Thoracic aorta (tissue), 2 donors: ENCODE measurements at regions not wholly inside any gene's neighbourhood (a gene's known extent, or its start where the extent isn't known, plus 50 kb on each side); places are given as distances from the start of the nearest gene placed in this dataset.

Experiments
- ATAC-seq: fragments of 150-250 bp; one replicate; pipeline ENCODE4 v1.8.0; 2017; ENCODE audit warnings: low read depth; ENCODE audit not compliant: insufficient number of reproducible peaks, low FRiP score
- DNase-seq: peaks from one replicate; pipeline ENCODE4 v3.0.0-alpha.2; 2020; ENCODE audit warnings: low spot score
- H3K27ac ChIP-seq, 2 donors: fragments of 200-600 bp; sonication (generic); 1 replicate in 1 of 2; 2 replicates in 1 of 2; pipeline ENCODE4 v1.5.1; 2016; ENCODE audit warnings: mild to moderate bottlenecking in 2 of 2, moderate library complexity in 2 of 2
- H3K27me3 ChIP-seq: fragments of 200-600 bp; sonication (generic); replicated peaks from 2 replicates; pipeline ENCODE4 v1.6.0; 2016; ENCODE audit warnings: mild to moderate bottlenecking; ENCODE audit not compliant: insufficient read depth
- H3K36me3 ChIP-seq: fragments of 200-600 bp; sonication (generic); one replicate; pipeline ENCODE4 v1.5.1; 2016
- H3K4me1 ChIP-seq, 2 donors: fragments of 200-600 bp; sonication (generic); 1 replicate in 1 of 2; 2 replicates in 1 of 2; pipeline versions ENCODE4 v1.5.1 to v1.6.0; 2016; ENCODE audit warnings: low read depth in 2 of 2, mild to moderate bottlenecking in 1 of 2; ENCODE audit not compliant: control insufficient read depth in 1 of 2
- H3K4me3 ChIP-seq: fragments of 200-600 bp; sonication (generic); 2 replicates; pipeline ENCODE4 v1.5.1; 2016; ENCODE audit warnings: mild to moderate bottlenecking
- H3K9me3 ChIP-seq: fragments of 200-600 bp; sonication (generic); 2 replicates; pipeline ENCODE4 v1.5.1; 2016
- CTCF ChIP-seq: fragments of 200-600 bp; sonication (generic); IDR thresholded peaks from one replicate; pipeline ENCODE4 v1.5.1; 2019; ENCODE audit warnings: antibody characterized with exemption

- no peak for ATAC-seq
Measured at GRCh38 chr3:31147550-31147949, 253.1 kb upstream of the GADL1 start.

GRCh38 chr3:31157047-31157694, 262.7 kb upstream of the GADL1 start:
- Histone ChIP-seq H3K27ac (no peak overlapping the region), H3K36me3 (no peaks in the 10 kb centered on the region), H3K4me1 (peaks cover 0 to 11% of the 10 kb centered on the region in 2 donors), H3K27me3 (no peaks in the 10 kb centered on the region), H3K4me3 (peak overlapping the region; percentile 18), H3K9me3 (no peaks in the 10 kb centered on the region)
- TF ChIP-seq CTCF = no peak
- no peak for ATAC-seq
- no peak for DNase-seq

More at GRCh38 chr3:31147550-31147949, 253.1 kb upstream of the GADL1 start:
- Histone ChIP-seq H3K4me3 (no peak overlapping the region), H3K9me3 (peaks cover 3% of the 10 kb centered on the region), H3K27ac (no peak overlapping the region), H3K27me3 (no peaks in the 10 kb centered on the region), H3K36me3 (no peaks in the 10 kb centered on the region), H3K4me1 (no peaks in the 10 kb centered on the region)
- TF ChIP-seq CTCF = no peak
- no peak for DNase-seq

- Histone ChIP-seq H3K4me1 (peaks cover 0 to 11% of the 10 kb centered on the region in 2 donors), H3K27me3 (no peaks in the 10 kb centered on the region), H3K27ac (no peak overlapping the region), H3K9me3 (no peaks in the 10 kb centered on the region), H3K36me3 (no peaks in the 10 kb centered on the region), H3K4me3 (no peak overlapping the region)
- no peak for ATAC-seq
- no peak for TF ChIP-seq CTCF
- DNase-seq = no peak
Measured at GRCh38 chr3:31157893-31158620, 263.6 kb upstream of the GADL1 start.

GRCh38 chr3:31159331-31160039, 265.0 kb upstream of the GADL1 start:
- no peaks in the 10 kb centered on the region for H3K36me3 ChIP-seq
- H3K27ac ChIP-seq = no peak overlapping the region
- ATAC-seq (no peak), DNase-seq (no peak)
- H3K27me3 ChIP-seq = no peaks in the 10 kb centered on the region
- no peak for TF ChIP-seq CTCF
- peaks cover 0 to 12% of the 10 kb centered on the region in 2 donors for H3K4me1 ChIP-seq
- H3K4me3 ChIP-seq = no peak overlapping the region
- no peaks in the 10 kb centered on the region for H3K9me3 ChIP-seq

- Histone ChIP-seq H3K9me3 (no peaks in the 10 kb centered on the region), H3K4me3 (no peak overlapping the region), H3K36me3 (no peaks in the 10 kb centered on the region), H3K27ac (no peak overlapping the region), H3K4me1 (peaks cover 0 to 36% of the 10 kb centered on the region in 2 donors), H3K27me3 (no peaks in the 10 kb centered on the region)
- no peak for TF ChIP-seq CTCF
- ATAC-seq (no peak), DNase-seq (no peak)
Measured at GRCh38 chr3:31161889-31162288, 267.4 kb upstream of the GADL1 start.
